Kidney capillary endothelial cell (primary cell): ENCODE measurements at regions not wholly inside any gene's neighbourhood (a gene's known extent, or its start where the extent isn't known, plus 50 kb on each side); places are given as distances from the start of the nearest gene placed in this dataset.

Source experiments
- DNase-seq: peaks from one replicate; pipeline ENCODE4 v3.0.0-alpha.2; 2018; ENCODE audit warnings: low spot score

GRCh38 chrX:129077424-129078170, 445.7 kb downstream of the SMARCA1 start:
- DNase-seq: no peak

DNA sequence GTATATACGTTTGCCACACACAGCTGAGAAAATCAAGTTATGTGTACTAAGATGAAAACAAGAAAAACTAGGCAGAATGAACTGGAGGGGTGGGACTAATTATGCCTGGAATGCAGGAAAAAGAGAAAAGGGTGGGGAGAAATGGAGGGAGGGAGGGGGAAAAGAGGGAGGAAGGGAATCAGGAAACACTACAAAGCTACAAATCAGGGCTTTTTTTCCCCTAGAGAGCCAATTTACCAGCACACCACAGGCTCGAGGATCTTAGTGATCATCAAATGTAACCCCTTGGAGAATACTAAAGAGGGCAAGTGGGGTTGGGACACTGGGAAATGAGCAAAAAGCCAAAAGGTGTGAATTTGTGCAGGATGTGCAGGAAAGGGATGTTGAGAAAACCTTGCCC, 451.9 kb downstream of the SMARCA1 start:
- no peak for DNase-seq

DNA sequence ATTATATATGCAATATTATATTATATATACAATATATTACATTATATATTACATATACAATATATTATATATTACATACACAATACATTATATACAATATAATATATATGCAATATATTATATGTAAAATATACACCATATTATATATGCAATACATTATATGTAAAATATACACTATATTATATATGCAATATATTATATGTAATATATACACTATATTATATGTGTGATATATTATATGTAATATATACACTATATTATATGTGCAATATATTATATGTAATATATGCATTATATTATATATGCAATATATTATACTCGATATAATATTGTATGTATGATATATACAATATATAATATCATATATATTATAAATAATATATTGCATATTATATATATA, 457.4 kb downstream of the SMARCA1 start:
- DNase-seq: no peak

DNA sequence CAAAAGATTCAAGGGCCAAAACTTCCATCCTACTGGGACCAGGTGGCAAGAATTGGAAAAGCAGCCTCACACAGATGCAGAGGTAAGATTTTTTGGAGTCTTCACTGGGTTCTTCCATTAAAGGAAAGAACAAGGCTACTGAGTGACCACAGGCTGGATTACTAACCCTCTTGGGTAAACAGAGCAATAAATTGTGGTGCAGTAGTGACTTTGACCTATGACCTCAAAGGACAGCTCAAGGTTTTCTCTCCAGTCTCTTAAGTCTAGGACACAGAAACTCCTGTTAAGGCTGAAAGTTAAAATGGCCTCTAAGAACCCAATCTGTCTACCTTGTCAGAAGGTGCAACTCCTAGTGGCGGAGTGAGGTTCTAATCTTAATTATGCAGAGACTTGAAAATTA, 464.9 kb downstream of the SMARCA1 start:
- DNase-seq: no peak

GRCh38 chrX:129043138-129043537, 480.2 kb downstream of the SMARCA1 start:
- no peak for DNase-seq

DNA sequence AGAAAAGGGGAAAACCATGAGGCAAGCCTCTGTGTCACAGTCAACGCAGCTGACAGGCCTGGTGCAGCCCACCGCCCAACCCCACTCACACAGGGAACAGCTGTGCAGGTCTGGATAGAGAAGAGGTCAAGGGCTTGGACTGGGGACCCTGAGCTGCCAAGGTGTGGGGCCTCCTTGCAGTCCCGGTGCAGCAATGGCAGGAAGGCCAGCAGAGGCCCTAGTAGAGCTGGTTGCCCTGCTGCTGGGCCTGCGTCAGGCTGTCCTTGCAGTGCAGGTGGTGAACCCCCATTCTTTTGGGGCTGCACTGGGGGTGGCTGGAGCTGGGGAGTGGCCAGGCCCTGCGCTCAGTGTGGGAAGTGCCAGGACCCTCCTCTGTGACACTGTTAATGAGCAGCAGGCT, 482.0 kb downstream of the SMARCA1 start:
- no peak for DNase-seq

- no peak for DNase-seq
Measured at GRCh38 chrX:129040124-129040523, 483.2 kb downstream of the SMARCA1 start.

DNA sequence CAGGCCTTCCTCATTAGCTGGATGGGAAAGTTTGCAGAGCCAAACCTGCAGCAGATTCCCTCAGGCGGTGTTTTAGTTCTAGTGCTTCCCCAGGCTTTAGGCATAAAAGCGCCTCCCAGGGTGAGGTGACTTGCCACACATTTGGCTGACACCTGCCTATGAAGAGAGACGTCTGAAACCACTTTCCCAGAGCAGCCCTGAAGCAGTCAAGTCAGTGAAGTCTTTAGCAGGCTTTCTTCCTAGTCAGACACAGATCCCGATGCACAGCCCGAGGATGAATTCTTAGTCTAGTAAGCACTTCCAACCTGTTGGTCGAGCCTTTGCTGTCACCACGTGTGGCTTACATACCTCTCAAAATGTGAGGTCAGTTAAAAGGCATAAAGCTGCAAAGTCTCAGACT, 484.1 kb downstream of the SMARCA1 start:
- DNase-seq: no peak

GRCh38 chrX:129037389-129037788, 485.9 kb downstream of the SMARCA1 start:
- no peak for DNase-seq

- no peak for DNase-seq
Measured at GRCh38 chrX:129035180-129035579, 488.1 kb downstream of the SMARCA1 start.

- DNase-seq: no peak
Measured at GRCh38 chrX:129034196-129034595, 489.1 kb downstream of the SMARCA1 start.

GRCh38 chrX:129026202-129026601, 497.1 kb downstream of the SMARCA1 start:
- DNase-seq: no peak

- DNase-seq: no peak
Measured at GRCh38 chrX:129025376-129025775, 497.9 kb downstream of the SMARCA1 start.

DNA sequence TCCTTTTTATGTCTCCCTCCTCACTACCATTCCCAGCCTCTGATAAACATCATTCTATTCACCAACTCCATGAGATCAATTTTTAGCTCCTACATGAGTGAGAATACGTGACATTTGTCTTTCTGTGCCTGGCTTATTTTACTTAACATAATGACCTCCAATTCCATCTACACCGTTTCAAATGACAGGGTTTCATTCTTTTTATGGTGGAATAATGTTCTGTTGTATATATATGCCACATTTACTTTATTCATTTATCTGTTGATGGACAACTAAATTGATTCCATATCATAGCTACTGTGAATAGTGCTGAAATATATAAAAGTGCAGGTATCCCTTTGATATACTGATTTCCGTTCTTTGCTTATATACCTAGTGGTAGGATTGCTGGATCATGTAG, 503.9 kb downstream of the SMARCA1 start:
- DNase-seq: no peak

GRCh38 chrX:129015381-129015780, 507.9 kb downstream of the SMARCA1 start:
- DNase-seq: no peak

GRCh38 chrX:129013574-129013973, 509.7 kb downstream of the SMARCA1 start:
- DNase-seq: no peak

GRCh38 chrX:129007631-129008030, 515.7 kb downstream of the SMARCA1 start:
- no peak for DNase-seq

GRCh38 chrX:129006491-129006890, 516.8 kb downstream of the SMARCA1 start:
- no peak for DNase-seq

GRCh38 chrX:129000797-129001196, 522.5 kb downstream of the SMARCA1 start:
- no peak for DNase-seq

DNA sequence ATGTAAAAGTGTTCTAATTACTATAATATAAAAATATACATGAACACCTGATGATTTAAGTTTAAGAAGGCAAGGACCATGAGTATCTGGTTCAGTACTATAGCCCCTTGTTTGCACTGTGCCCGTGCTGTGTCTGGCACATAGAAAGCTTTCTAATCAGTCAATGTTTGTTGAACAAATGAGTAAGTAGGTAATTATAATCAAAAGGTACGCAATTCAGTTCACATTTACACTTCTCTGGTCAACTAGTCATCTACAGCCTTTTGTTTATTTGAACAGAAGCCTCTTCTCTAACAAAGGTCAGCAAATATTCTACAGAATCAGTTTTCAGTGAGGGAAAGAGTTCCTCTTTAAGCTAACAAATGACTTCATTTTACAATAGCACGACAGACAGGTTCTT, 523.3 kb downstream of the SMARCA1 start:
- no peak for DNase-seq

DNA sequence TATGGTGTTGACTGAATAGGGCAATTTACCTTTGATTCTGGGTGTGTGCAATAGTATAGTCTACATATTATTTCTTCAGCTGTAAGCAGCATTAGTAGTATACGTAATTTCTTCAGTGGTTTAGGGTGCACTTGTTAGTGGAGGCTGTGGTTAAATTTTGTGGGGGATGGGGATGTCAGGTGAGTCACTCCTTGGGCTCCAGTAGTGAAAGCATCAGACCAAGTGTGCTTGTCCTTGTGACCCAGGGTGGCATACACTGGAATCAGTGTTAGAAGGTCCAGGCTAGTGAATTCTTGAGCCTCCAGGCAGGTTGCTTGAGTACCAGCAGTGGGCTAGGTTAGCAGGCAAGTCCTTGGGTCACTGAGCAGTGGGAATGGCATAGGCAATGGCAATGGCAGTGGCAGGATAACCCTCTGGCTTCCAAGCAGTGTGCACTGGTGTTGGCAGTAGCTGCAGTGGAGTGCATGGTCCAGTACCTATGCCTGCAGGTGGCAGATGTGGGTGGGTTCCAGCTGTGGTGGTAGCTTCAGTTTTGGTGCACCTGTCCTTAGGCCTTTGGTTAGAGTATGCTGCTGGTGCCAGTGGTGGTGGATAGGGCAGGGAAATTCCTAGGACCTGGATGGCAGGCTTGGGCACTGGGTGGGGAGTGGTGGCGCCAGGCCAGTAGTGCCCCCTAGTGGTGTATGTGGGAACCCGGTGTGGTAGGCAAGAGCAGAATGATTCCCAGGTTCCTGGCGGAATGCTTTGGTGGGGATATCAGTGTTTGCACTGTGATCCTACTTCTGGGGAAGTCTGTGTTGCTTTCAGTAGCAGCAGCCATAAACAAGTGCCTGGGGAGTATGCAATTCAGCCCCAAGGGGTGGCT, 531.0 kb downstream of the SMARCA1 start:
- no peak for DNase-seq

DNA sequence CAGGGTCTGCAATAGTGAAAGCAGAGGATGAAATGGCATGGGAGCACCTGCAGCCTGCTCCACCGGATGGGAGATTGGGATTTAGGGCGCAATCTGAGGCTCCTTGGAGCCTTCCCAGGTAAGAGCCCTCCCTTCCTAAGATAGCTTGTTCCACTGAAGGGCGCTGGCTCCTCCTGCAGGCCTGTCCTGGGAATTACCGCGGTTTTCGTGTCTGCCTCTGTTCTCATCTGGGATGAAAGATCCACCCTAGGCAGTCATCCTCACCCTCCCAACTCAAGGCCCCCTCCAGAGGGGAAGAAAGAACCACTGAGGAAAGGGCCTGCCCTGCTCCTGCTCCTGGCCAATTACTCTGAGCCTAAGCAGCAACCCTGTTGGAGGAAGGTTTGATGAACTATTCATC, 547.5 kb downstream of the SMARCA1 start:
- DNase-seq: no peak

DNA sequence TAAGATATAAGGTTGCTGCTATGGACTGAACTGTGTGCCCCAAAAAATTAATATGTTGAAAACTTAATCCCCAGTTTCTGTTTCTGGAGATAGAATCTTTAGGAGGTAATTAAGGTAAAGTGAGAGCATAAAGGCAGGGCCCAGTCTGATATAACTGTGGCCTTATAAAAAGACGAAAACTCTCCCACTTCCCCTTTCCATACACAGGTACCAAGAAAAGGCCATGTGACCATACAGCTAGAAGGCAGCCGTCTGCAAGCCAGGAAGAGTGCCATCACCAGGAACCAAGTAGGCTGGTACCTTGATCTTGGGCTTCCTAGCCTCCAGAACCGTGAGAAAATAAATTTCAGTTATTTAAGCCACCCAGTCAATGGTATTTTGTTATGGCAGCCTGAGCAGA, 550.3 kb downstream of the SMARCA1 start:
- DNase-seq: no peak
